ENCODE measurements at regions not wholly inside any gene's neighbourhood (a gene's known extent, or its start where the extent isn't known, plus 50 kb on each side); places are given as distances from the start of the nearest gene placed in this dataset.
"Not testable (repeated sequence)": the region's sequence is repeated elsewhere in the genome, so short reads cannot be mapped to it uniquely, and the experiment has no call there.

DNA sequence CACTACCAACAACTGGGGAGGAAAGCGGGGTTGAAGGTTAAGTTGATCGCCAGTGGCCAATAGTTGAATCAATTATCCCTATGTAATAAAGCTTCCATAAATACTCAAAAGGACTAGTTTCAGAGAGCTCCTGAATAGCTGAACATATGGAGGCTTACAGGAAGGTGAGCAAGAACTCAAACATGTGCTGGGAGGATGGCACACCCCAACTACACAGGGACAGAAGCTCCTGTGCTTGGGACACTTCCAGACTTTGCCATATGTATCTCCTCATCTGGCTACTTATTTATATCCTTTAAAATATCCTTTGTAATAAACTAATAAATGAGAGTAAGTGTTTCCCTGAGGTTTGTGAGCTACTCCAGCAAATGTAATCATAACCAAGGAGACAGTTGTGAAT is 115.7 kb downstream of the HNMT start:
- H3K27me3 ChIP-seq, result no peaks in the 10 kb centered on the region

GRCh38 chr2:138081225-138082073 is 117.2 kb downstream of the HNMT start:
- Histone ChIP-seq H3K27me3 (no peaks in the 10 kb centered on the region), H3K36me3 (no peaks in the 10 kb centered on the region), H3K4me3 (no peak overlapping the region), H3K9me3 (ENCODE audit: low read depth) (no peaks in the 10 kb centered on the region), H3K27ac (no peak overlapping the region), H3K4me1 (ENCODE audit: low read depth) (no peaks in the 10 kb centered on the region)
- TF ChIP-seq CTCF (IDR thresholded peaks at IDR 0.05; ENCODE audit: low read depth, low read length), result no peak
- DNase-seq (ENCODE audit: low read depth in 1 of 2, low spot score in 1 of 2), result no peak

More for the DNA sequence above, 115.7 kb downstream of the HNMT start:
- Histone ChIP-seq H3K4me3 (no peak overlapping the region), H3K36me3 (no peaks in the 10 kb centered on the region), H3K27ac (no peak overlapping the region), H3K4me1 (ENCODE audit: low read depth) (no peaks in the 10 kb centered on the region), H3K9me3 (ENCODE audit: low read depth) (no peaks in the 10 kb centered on the region)
- DNase-seq (ENCODE audit: low read depth in 1 of 2, low spot score in 1 of 2), result no peak
- no peak for TF ChIP-seq CTCF (IDR thresholded peaks at IDR 0.05; ENCODE audit: low read depth, low read length)

DNA sequence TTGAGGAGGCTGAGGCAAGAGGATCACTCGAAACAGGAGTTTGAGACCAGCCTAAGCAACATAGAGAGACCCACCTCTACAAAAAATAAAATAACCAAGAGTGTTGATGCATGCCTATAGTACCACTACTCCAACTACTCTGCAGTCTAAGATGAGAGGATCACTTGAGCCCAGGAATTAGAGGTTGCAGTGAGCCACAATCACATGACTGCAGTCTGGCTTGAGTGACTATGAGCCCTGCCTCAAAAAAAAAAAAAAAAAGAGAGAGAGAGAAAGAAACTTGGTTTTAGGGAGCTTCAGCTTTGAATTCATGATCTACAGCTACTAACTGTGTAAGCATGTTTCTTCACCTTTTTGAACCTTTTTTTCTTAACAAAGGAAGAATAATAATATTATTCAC is 119.9 kb downstream of the HNMT start:
- no peaks in the 10 kb centered on the region for H3K9me3 ChIP-seq (ENCODE audit: low read depth)
- no peaks in the 10 kb centered on the region for H3K36me3 ChIP-seq
- no peak for TF ChIP-seq CTCF (IDR thresholded peaks at IDR 0.05; ENCODE audit: low read depth, low read length)
- no peak overlapping the region for H3K4me3 ChIP-seq
- no peaks in the 10 kb centered on the region for H3K4me1 ChIP-seq (ENCODE audit: low read depth)
- no peak overlapping the region for H3K27ac ChIP-seq
- no peak for DNase-seq (ENCODE audit: low read depth in 1 of 2, low spot score in 1 of 2)
- H3K27me3 ChIP-seq, result no peaks in the 10 kb centered on the region

GRCh38 chr2:138085441-138085840 is 121.2 kb downstream of the HNMT start:
- H3K9me3 ChIP-seq (ENCODE audit: low read depth); H3K36me3 ChIP-seq; H3K27me3 ChIP-seq; H3K4me1 ChIP-seq (ENCODE audit: low read depth); H3K27ac ChIP-seq; H3K4me3 ChIP-seq: not testable (repeated sequence)
- peak in 1 of 2 donors; percentile 53 for DNase-seq (ENCODE audit: low read depth in 1 of 2, low spot score in 1 of 2)

- TF ChIP-seq CTCF (IDR thresholded peaks at IDR 0.05; ENCODE audit: low read depth, low read length), result no peak
- H3K27me3 ChIP-seq, result no peaks in the 10 kb centered on the region
- H3K36me3 ChIP-seq, result no peaks in the 10 kb centered on the region
- no peaks in the 10 kb centered on the region for H3K9me3 ChIP-seq (ENCODE audit: low read depth)
- H3K4me3 ChIP-seq, result no peak overlapping the region
- H3K27ac ChIP-seq, result no peak overlapping the region
- peak in 1 of 2 donors; percentile 48 for DNase-seq (ENCODE audit: low read depth in 1 of 2, low spot score in 1 of 2)
- H3K4me1 ChIP-seq (ENCODE audit: low read depth), result no peaks in the 10 kb centered on the region
Observed at GRCh38 chr2:138086576-138086975, 122.3 kb downstream of the HNMT start.

GRCh38 chr2:138087751-138088593 is 123.7 kb downstream of the HNMT start:
- Histone ChIP-seq H3K4me3 (no peak overlapping the region), H3K4me1 (ENCODE audit: low read depth) (no peaks in the 10 kb centered on the region), H3K9me3 (ENCODE audit: low read depth) (no peaks in the 10 kb centered on the region), H3K27ac (no peak overlapping the region), H3K27me3 (no peaks in the 10 kb centered on the region), H3K36me3 (no peaks in the 10 kb centered on the region)
- TF ChIP-seq CTCF (IDR thresholded peaks at IDR 0.05; ENCODE audit: low read depth, low read length), result no peak
- DNase-seq (ENCODE audit: low read depth in 1 of 2, low spot score in 1 of 2), result peak in 1 of 2 donors; percentile 41
